ENCODE measurements at regions not wholly inside any gene's neighbourhood (a gene's known extent, or its start where the extent isn't known, plus 50 kb on each side); places are given as distances from the start of the nearest gene placed in this dataset.

DNA sequence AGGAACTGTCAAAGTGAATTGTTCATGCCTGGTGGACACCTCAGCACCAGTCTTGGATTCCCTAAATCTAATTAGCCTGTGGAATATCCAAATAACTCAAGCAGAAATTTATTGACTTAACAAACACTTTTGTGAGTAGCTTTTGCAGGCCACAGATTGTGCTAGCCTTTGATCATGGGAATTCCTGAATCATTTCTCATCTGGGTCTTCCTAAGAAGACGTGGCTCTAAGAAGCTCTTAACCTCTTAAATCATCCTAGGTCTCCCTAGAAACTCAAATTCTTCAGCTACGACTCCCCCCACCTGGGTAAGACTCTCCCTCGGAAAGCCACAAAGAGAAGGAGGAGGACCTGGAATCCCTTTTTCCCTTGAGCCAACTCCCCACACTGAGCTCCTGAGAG is 53.8 kb upstream of the PSEN2 start:
- no peak for TF ChIP-seq POLR2A (IDR thresholded peaks at IDR 0.05)
- TF ChIP-seq, protein P1, sequence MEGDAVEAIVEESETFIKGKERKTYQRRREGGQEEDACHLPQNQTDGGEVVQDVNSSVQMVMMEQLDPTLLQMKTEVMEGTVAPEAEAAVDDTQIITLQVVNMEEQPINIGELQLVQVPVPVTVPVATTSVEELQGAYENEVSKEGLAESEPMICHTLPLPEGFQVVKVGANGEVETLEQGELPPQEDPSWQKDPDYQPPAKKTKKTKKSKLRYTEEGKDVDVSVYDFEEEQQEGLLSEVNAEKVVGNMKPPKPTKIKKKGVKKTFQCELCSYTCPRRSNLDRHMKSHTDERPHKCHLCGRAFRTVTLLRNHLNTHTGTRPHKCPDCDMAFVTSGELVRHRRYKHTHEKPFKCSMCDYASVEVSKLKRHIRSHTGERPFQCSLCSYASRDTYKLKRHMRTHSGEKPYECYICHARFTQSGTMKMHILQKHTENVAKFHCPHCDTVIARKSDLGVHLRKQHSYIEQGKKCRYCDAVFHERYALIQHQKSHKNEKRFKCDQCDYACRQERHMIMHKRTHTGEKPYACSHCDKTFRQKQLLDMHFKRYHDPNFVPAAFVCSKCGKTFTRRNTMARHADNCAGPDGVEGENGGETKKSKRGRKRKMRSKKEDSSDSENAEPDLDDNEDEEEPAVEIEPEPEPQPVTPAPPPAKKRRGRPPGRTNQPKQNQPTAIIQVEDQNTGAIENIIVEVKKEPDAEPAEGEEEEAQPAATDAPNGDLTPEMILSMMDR (IDR thresholded peaks at IDR 0.05) = no peak
- no peak for TF ChIP-seq EP300 (IDR thresholded peaks at IDR 0.05)
